ENCODE measurements at regions not wholly inside any gene's neighbourhood (a gene's known extent, or its start where the extent isn't known, plus 50 kb on each side); places are given as distances from the start of the nearest gene placed in this dataset.

GRCh38 chrX:109914114-109914849, 88.6 kb upstream of the TMEM164 start:
- TF ChIP-seq, protein P1, sequence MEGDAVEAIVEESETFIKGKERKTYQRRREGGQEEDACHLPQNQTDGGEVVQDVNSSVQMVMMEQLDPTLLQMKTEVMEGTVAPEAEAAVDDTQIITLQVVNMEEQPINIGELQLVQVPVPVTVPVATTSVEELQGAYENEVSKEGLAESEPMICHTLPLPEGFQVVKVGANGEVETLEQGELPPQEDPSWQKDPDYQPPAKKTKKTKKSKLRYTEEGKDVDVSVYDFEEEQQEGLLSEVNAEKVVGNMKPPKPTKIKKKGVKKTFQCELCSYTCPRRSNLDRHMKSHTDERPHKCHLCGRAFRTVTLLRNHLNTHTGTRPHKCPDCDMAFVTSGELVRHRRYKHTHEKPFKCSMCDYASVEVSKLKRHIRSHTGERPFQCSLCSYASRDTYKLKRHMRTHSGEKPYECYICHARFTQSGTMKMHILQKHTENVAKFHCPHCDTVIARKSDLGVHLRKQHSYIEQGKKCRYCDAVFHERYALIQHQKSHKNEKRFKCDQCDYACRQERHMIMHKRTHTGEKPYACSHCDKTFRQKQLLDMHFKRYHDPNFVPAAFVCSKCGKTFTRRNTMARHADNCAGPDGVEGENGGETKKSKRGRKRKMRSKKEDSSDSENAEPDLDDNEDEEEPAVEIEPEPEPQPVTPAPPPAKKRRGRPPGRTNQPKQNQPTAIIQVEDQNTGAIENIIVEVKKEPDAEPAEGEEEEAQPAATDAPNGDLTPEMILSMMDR (IDR thresholded peaks at IDR 0.05): no peak
- TF ChIP-seq POLR2A (IDR thresholded peaks at IDR 0.05): no peak
